CD4-positive, alpha-beta memory T cell (primary cell): ENCODE measurements at regions not wholly inside any gene's neighbourhood (a gene's known extent, or its start where the extent isn't known, plus 50 kb on each side); places are given as distances from the start of the nearest gene placed in this dataset.

Experiments used
- CTCF ChIA-PET: fragments of 350-600 bp; sonication (Branson Sonifier 250); formaldehyde crosslinking; loops from one replicate; lab custom pipeline; 2021; ENCODE audit warnings: inconsistent platforms; ENCODE audit not compliant: partially characterized antibody; lab: Charles Lee
- POLR2A ChIA-PET: fragments of 350-600 bp; sonication (Branson Sonifier 250); formaldehyde crosslinking; loops from one replicate; lab custom pipeline; 2021; ENCODE audit not compliant: partially characterized antibody; lab: Charles Lee
- DNase-seq, 5 donors: peaks; one replicate each; pipeline versions ENCODE4 v3.0.0 to v3.0.0-alpha.2; 2020 to 2022; ENCODE audit warnings: mixed read lengths in 1 of 5
- H3K27ac ChIP-seq: one replicate; pipeline ENCODE4 v1.7.0; 2013; ENCODE audit warnings: low read depth, low read length
- H3K27me3 ChIP-seq: 2 replicates; pipeline ENCODE4 v1.7.0; 2013; ENCODE audit warnings: mild to moderate bottlenecking, low read length, moderate library complexity; ENCODE audit not compliant: insufficient read depth
- H3K36me3 ChIP-seq: 2 replicates; pipeline ENCODE4 v1.7.0; 2013; ENCODE audit warnings: mild to moderate bottlenecking, low read length, moderate library complexity; ENCODE audit not compliant: insufficient read depth
- H3K4me1 ChIP-seq: 2 replicates; pipeline ENCODE4 v1.7.0; 2013; ENCODE audit warnings: mild to moderate bottlenecking, low read length, moderate library complexity; ENCODE audit not compliant: insufficient read depth
- H3K4me3 ChIP-seq, 2 donors: one replicate each; pipeline ENCODE4 v1.7.0; 2013; ENCODE audit warnings: low read length in 2 of 2, mild to moderate bottlenecking in 1 of 2
- H3K9me3 ChIP-seq, 2 donors: one replicate each; pipeline ENCODE4 v1.7.0; 2013; ENCODE audit warnings: low read length in 2 of 2, control low read depth in 1 of 2; ENCODE audit not compliant: control insufficient read depth in 1 of 2
- H3K27ac Mint-ChIP-seq, 7 donors: one replicate each; pipeline ENCODE4 v1.8.0; 2020 to 2021; ENCODE audit warnings: mixed read lengths in 7 of 7, mild to moderate bottlenecking in 6 of 7, inconsistent platforms in 3 of 7, moderate library complexity in 3 of 7
- H3K27me3 Mint-ChIP-seq, 2 donors: one replicate each; pipeline ENCODE4 v1.8.0; 2020 to 2021; ENCODE audit warnings: mixed read lengths in 2 of 2
- H3K36me3 Mint-ChIP-seq, 2 donors: one replicate each; pipeline ENCODE4 v1.8.0; 2020 to 2021; ENCODE audit warnings: mixed read lengths in 2 of 2, inconsistent platforms in 1 of 2, mild to moderate bottlenecking in 1 of 2
- H3K4me1 Mint-ChIP-seq, 4 donors: one replicate each; pipeline ENCODE4 v1.8.0; 2020 to 2021; ENCODE audit warnings: mixed read lengths in 4 of 4, mild to moderate bottlenecking in 1 of 4
- H3K4me3 Mint-ChIP-seq, 8 donors: one replicate each; pipeline ENCODE4 v1.8.0; 2020 to 2021; ENCODE audit warnings: mixed read lengths in 8 of 8, mild to moderate bottlenecking in 7 of 8, moderate library complexity in 6 of 8, inconsistent platforms in 3 of 8
- H3K9me3 Mint-ChIP-seq, 8 donors: one replicate each; pipeline ENCODE4 v1.8.0; 2020 to 2021; ENCODE audit warnings: mixed read lengths in 8 of 8, mild to moderate bottlenecking in 5 of 8, inconsistent platforms in 3 of 8, moderate library complexity in 1 of 8
- intact Hi-C: fragments of 100-400 bp; cut with micrococcal nuclease; formaldehyde crosslinking; loops from one replicate; pipeline ENCODE4 v1.15.1; 2023

DNA sequence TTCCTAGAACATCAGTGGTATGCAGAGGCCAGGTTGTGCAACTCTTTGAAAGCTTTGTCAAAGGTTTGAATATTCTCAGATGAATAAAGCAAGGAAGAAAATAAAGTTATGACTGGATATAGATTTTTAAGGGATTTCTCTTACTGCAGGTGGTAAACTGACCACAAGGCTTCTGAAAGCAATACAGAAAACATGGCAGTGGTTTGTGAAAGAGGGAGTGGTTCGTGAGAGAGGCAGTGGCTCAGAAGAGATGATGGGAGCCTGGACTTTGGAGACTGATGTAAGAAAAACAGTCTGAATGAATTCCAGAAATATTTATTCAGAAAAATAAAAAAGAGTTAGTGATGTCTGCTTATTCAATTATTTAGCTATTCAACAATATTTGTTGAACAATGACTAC, 380.4 kb upstream of the CTNND2 start:
- Mint-ChIP-seq H3K27ac (no peak overlapping the region), H3K27me3 (no peaks in the 10 kb centered on the region), H3K4me1 (no peaks in the 10 kb centered on the region), H3K9me3 (peaks cover 0 to 23% (median 7%) of the 10 kb centered on the region in 8 donors), H3K36me3 (no peaks in the 10 kb centered on the region), H3K4me3 (no peak overlapping the region)
- Histone ChIP-seq H3K4me3 (no peak overlapping the region), H3K4me1 (no peaks in the 10 kb centered on the region), H3K27ac (no peak overlapping the region), H3K27me3 (no peaks in the 10 kb centered on the region), H3K36me3 (no peaks in the 10 kb centered on the region), H3K9me3 (no peaks in the 10 kb centered on the region)
- no peak for DNase-seq
- ChIA-PET CTCF (no interaction called here), POLR2A (no interaction called here)
- intact Hi-C loops = no loop called here

DNA sequence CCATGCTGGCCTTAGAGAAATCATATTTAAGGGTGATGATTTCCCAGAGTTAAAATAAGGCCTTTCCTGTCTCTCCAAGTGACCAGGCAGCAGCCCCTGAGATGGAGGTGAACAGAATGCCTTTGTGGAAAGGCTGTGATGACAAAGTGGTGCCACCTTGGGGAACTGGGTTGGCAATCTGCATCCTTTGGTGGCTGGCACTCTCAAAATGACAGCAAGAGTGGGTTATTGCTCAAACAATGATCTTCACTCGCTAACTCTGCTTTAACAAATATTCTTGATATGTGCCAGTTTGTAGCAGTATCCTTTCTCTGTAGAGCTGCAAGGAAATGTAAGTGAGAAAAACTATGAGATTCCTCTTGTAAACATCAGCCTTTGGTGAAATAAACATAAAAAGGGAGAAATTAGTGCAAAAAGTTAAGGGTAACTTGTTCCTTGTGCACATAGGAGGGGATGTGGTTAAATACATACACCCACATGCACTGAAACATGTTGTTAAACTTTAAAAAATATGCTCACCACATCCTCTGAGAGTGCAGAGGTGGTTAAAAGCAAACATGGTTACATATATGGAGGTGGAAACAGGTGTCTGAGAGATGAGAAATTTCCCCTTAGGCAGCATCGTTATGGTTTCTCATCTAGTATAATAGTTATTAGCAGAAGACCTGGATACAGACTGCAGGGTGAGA, 373.4 kb upstream of the CTNND2 start:
- H3K36me3 ChIP-seq = no peaks in the 10 kb centered on the region
- ChIA-PET CTCF (no interaction called here), POLR2A (no interaction called here)
- no peaks in the 10 kb centered on the region for H3K36me3 Mint-ChIP-seq
- no peak for DNase-seq
- H3K4me1 ChIP-seq = no peaks in the 10 kb centered on the region
- H3K4me3 ChIP-seq = no peak overlapping the region
- no peaks in the 10 kb centered on the region for H3K9me3 ChIP-seq
- H3K27ac Mint-ChIP-seq = no peak overlapping the region
- H3K27ac ChIP-seq = no peak overlapping the region
- peaks cover 0 to 22% (median 7%) of the 10 kb centered on the region in 8 donors for H3K9me3 Mint-ChIP-seq
- intact Hi-C loops = no loop called here
- H3K4me3 Mint-ChIP-seq = no peak overlapping the region
- H3K27me3 ChIP-seq = no peaks in the 10 kb centered on the region
- no peaks in the 10 kb centered on the region for H3K4me1 Mint-ChIP-seq
- H3K27me3 Mint-ChIP-seq = no peaks in the 10 kb centered on the region

DNA sequence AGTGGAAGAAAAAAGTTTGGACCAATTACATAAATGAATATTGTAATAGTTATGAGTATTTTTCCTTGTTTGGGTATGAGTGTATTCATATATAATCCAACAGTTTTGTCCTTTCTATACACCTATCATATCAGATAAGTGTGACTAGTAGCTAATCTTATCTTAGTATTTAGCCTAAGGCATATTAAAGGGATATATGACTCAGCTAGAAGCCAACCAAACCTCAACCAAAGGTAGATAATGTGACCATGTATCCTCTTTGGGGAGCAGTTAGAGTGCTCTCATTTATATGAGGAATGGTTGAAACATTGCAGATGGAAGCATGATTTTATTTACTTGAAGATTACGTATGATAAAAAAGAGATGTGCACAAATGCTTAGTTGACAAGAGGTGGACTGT, 370.0 kb upstream of the CTNND2 start:
- no peak overlapping the region for H3K27ac Mint-ChIP-seq
- no peak overlapping the region for H3K4me3 Mint-ChIP-seq
- no peaks in the 10 kb centered on the region for H3K27me3 ChIP-seq
- H3K9me3 Mint-ChIP-seq = peaks cover 2 to 10% (median 5%) of the 10 kb centered on the region in 8 donors
- no peaks in the 10 kb centered on the region for H3K36me3 Mint-ChIP-seq
- no peaks in the 10 kb centered on the region for H3K27me3 Mint-ChIP-seq
- DNase-seq = no peak
- POLR2A ChIA-PET = no interaction called here
- intact Hi-C loops = no loop called here
- CTCF ChIA-PET = no interaction called here
- H3K27ac ChIP-seq = no peak overlapping the region
- H3K36me3 ChIP-seq = no peaks in the 10 kb centered on the region
- no peak overlapping the region for H3K4me3 ChIP-seq
- H3K9me3 ChIP-seq = no peaks in the 10 kb centered on the region
- H3K4me1 ChIP-seq = no peaks in the 10 kb centered on the region
- no peaks in the 10 kb centered on the region for H3K4me1 Mint-ChIP-seq

DNA sequence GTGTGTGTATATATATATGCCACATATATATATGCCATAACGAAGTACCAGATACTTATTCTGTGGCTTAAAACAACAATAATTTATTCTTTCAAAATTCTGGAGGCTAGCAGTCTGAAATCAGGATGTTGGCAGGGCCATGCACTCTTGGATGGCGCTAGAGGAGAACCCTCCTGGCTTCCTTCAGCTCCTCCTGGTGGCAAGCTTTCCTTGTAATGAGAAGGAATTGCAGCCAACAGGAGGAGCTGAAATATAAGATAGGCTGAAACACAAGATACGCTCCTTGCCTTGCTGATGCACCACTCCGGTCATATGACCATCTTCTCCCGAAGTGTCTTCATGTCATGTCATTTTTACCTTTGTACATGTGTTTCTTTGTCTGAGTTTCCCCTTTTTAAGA, 368.1 kb upstream of the CTNND2 start:
- Mint-ChIP-seq H3K4me3 (no peak overlapping the region), H3K27ac (no peak overlapping the region), H3K36me3 (no peaks in the 10 kb centered on the region), H3K9me3 (peaks cover 2 to 10% (median 6%) of the 10 kb centered on the region in 8 donors), H3K4me1 (no peaks in the 10 kb centered on the region), H3K27me3 (no peaks in the 10 kb centered on the region)
- no peaks in the 10 kb centered on the region for H3K9me3 ChIP-seq
- ChIA-PET POLR2A (no interaction called here), CTCF (no interaction called here)
- no peak overlapping the region for H3K4me3 ChIP-seq
- H3K27me3 ChIP-seq = no peaks in the 10 kb centered on the region
- no peaks in the 10 kb centered on the region for H3K4me1 ChIP-seq
- no peaks in the 10 kb centered on the region for H3K36me3 ChIP-seq
- no peak for DNase-seq
- intact Hi-C loops = no loop called here
- H3K27ac ChIP-seq = no peak overlapping the region

DNA sequence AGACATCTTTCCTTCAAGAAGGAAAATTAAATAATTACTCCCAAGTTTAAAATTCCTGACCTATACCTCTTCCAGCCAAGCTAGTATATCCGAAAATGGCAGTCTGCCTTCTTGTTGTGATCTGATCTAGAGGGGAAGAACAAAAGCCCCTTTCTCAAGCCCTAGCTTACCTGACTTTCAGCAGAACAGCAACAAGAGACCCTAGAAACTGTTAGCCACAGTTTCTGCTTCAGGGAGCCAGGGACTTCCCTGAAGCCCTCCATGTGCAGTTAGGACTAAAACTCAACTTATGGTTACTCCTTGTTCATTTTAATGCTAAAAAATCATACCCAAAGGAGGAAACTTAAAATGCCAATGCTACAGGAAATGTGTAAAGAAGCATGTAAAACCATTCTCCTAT, 366.7 kb upstream of the CTNND2 start:
- no peaks in the 10 kb centered on the region for H3K4me1 ChIP-seq
- Mint-ChIP-seq H3K27ac (no peak overlapping the region), H3K4me1 (no peaks in the 10 kb centered on the region), H3K9me3 (peaks cover 0 to 5% (median 2%) of the 10 kb centered on the region in 8 donors), H3K4me3 (no peak overlapping the region), H3K27me3 (no peaks in the 10 kb centered on the region), H3K36me3 (no peaks in the 10 kb centered on the region)
- CTCF ChIA-PET = no interaction called here
- no peaks in the 10 kb centered on the region for H3K36me3 ChIP-seq
- H3K9me3 ChIP-seq = no peaks in the 10 kb centered on the region
- H3K27ac ChIP-seq = no peak overlapping the region
- H3K27me3 ChIP-seq = no peaks in the 10 kb centered on the region
- POLR2A ChIA-PET = no interaction called here
- intact Hi-C loops = no loop called here
- no peak overlapping the region for H3K4me3 ChIP-seq
- no peak for DNase-seq

DNA sequence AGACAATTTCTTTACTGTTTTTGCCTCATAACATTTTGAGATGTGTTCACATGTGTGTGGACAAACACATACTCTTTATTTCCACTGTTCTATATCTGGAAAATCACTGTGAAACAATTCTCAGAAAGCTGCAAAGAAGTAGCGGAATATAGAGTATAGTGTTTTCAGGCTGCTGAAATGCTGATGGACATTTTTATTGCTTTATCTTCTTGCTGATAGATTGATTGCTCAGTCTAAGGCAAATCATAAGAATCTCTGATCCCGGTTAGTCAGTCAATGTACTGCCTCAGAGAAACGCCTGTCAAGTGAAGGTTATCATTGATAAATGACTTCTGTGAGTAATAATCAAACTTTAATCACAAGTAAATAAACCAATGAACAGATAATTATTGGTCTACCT, 364.9 kb upstream of the CTNND2 start:
- Mint-ChIP-seq H3K9me3 (peaks cover 0 to 7% (median 3%) of the 10 kb centered on the region in 8 donors), H3K27me3 (no peaks in the 10 kb centered on the region), H3K36me3 (no peaks in the 10 kb centered on the region), H3K4me3 (no peak overlapping the region), H3K27ac (no peak overlapping the region), H3K4me1 (no peaks in the 10 kb centered on the region)
- H3K27ac ChIP-seq = no peak overlapping the region
- ChIA-PET CTCF (no interaction called here), POLR2A (no interaction called here)
- DNase-seq = no peak
- H3K27me3 ChIP-seq = no peaks in the 10 kb centered on the region
- intact Hi-C loops = no loop called here
- H3K4me3 ChIP-seq = no peak overlapping the region
- H3K4me1 ChIP-seq = no peaks in the 10 kb centered on the region
- H3K9me3 ChIP-seq = peaks cover 0 to under 1% of the 10 kb centered on the region in 2 donors
- H3K36me3 ChIP-seq = no peaks in the 10 kb centered on the region

DNA sequence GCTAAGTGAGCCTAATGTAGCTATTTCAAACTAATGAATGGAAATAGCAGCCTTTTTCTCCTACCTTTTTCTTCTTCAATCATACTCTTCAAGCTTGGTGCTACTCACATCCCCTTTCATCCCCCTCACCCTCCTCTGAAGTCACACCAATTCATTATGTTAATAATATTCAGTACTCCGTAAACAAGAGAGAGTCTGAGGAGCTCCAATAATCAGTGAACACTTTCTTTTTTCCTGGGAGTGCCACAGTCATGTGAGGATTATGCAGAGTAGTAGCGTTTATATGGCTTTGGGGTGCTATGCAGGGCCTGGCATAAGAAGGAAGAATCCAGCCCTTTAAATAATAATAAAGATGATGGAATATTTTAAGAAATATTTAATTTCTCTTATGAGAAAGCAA, 354.3 kb upstream of the CTNND2 start:
- H3K4me1 ChIP-seq = no peaks in the 10 kb centered on the region
- H3K36me3 ChIP-seq = no peaks in the 10 kb centered on the region
- H3K27ac ChIP-seq = no peak overlapping the region
- intact Hi-C loops = no loop called here
- H3K36me3 Mint-ChIP-seq = no peaks in the 10 kb centered on the region
- POLR2A ChIA-PET = no interaction called here
- CTCF ChIA-PET = no interaction called here
- no peaks in the 10 kb centered on the region for H3K27me3 Mint-ChIP-seq
- H3K9me3 ChIP-seq = no peaks in the 10 kb centered on the region
- H3K4me3 ChIP-seq = no peak overlapping the region
- H3K4me1 Mint-ChIP-seq = no peaks in the 10 kb centered on the region
- DNase-seq = no peak
- H3K27ac Mint-ChIP-seq = no peak overlapping the region
- no peaks in the 10 kb centered on the region for H3K27me3 ChIP-seq
- no peak overlapping the region for H3K4me3 Mint-ChIP-seq
- H3K9me3 Mint-ChIP-seq = peaks cover 0 to 17% (median 6%) of the 10 kb centered on the region in 8 donors

DNA sequence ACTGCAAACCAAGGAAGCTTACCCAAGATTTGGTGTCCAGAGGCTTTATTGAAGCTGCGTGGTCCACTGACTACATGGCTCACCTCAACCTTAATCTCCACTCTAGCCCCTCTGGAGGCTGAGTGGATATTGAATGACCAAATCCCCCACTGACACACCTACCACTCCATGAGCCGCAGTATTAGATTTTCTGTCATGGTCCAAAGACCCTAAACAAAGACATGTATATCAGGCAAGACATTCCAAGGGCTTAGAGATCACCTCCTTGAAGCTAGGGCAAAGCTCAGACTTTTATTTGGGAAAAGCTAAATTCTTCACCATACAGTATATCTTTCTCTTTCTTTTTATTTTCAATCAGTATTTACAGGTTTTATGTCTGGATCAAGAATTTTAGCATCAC, 346.2 kb upstream of the CTNND2 start:
- Mint-ChIP-seq H3K36me3 (no peaks in the 10 kb centered on the region), H3K4me3 (no peak overlapping the region), H3K4me1 (no peaks in the 10 kb centered on the region), H3K27ac (no peak overlapping the region), H3K9me3 (peaks cover 0 to 15% (median 6%) of the 10 kb centered on the region in 8 donors), H3K27me3 (no peaks in the 10 kb centered on the region)
- Histone ChIP-seq H3K27me3 (no peaks in the 10 kb centered on the region), H3K9me3 (no peaks in the 10 kb centered on the region), H3K4me3 (no peak overlapping the region), H3K27ac (no peak overlapping the region), H3K4me1 (no peaks in the 10 kb centered on the region), H3K36me3 (no peaks in the 10 kb centered on the region)
- CTCF ChIA-PET = no interaction called here
- POLR2A ChIA-PET = no interaction called here
- DNase-seq = no peak
- intact Hi-C loops = no loop called here
